ENCODE measurements at regions not wholly inside any gene's neighbourhood (a gene's known extent, or its start where the extent isn't known, plus 50 kb on each side); places are given as distances from the start of the nearest gene placed in this dataset.
A peak's percentile ranks its signal among the peaks of the same experiment; 100 is the strongest.
"Not testable (repeated sequence)": the region's sequence is repeated elsewhere in the genome, so short reads cannot be mapped to it uniquely, and the experiment has no call there.

DNA sequence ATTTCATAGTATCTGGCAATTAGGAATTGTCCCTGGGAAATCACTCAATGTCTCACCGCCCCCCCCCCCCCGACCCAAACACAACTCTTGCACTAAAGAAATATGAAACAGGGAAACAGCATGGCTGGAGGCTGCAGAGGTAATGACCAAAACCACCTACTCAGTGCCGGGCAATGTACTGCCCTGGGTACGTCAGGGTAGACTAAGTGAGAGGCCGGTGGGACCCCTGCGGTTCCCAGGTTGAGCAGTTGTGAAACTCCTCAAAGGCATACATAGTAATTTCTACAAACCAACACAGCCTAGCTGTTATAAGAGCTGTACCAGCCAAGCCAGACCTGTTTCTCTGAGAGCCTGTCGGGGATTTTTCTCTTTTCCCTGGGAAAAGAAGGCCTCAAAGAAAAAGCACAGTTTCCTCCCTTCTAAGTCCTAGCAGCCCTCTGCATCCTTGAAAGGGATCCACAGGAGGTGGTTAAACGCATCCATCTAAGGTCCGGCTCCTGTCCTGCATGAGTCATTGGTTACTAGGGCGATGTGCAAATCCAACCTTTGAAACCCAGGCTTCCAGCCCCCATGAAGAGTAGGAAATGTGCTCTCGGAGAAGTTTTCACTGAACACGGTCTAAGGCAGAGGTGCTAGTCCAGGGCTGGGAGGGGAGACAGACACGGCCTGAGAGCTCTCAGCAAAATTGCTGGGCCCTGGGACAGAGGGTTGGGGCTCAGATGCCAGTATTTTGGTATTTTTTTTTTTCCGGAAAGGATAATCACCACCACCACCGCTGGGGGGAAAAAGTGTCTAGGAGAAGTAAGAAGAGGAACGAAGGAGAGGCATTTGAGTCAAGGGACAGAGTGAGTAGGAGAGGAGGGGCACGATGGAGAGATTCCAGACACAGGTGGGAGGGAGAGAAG lies 172.8 kb downstream of the ATP6V0E2 start:
- not testable (repeated sequence) for DNase-seq (ENCODE audit: low read depth, low spot score)

DNA sequence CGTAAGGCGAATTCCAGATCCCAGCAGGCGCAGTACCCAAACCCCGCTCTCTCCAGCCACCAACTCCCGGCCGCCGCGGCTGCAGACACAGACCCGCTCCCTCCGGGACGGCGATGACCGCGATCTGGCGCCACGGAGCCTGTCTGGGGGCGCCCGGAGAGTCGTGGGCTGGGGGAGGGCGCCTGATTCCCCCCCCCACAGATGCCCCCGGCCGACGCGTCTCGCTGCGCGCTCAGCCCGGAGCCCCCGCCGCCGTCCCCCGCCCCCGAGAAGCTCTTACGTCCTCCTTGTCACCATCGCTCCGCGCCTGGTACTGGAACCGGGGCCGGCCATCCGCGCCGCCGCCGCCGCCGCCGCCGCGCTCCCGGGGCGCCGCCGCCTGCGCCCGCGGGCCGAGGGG lies 173.6 kb downstream of the ATP6V0E2 start:
- not testable (repeated sequence) for DNase-seq (ENCODE audit: low read depth, low spot score)

DNA sequence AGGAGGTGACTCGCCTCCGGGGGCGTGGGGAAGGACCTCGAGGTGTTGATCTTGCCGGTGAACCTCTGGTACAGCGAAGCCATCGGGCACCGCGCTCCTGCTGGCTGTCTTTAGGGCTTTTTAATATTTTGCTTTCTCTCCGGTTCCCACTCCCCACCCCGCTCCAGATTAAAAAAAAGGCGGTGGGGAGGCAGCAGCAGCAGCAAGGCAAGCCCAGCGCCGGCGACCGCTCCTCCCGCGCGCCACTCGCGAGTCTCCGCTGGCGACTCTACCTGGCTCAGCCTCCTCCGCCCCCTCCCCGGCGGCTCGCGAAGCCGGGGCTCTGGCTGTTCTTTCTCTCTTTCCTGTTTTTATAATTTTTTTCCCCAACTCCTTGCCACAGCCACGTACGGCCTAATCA lies 174.0 kb downstream of the ATP6V0E2 start:
- not testable (repeated sequence) for DNase-seq (ENCODE audit: low read depth, low spot score)

DNA sequence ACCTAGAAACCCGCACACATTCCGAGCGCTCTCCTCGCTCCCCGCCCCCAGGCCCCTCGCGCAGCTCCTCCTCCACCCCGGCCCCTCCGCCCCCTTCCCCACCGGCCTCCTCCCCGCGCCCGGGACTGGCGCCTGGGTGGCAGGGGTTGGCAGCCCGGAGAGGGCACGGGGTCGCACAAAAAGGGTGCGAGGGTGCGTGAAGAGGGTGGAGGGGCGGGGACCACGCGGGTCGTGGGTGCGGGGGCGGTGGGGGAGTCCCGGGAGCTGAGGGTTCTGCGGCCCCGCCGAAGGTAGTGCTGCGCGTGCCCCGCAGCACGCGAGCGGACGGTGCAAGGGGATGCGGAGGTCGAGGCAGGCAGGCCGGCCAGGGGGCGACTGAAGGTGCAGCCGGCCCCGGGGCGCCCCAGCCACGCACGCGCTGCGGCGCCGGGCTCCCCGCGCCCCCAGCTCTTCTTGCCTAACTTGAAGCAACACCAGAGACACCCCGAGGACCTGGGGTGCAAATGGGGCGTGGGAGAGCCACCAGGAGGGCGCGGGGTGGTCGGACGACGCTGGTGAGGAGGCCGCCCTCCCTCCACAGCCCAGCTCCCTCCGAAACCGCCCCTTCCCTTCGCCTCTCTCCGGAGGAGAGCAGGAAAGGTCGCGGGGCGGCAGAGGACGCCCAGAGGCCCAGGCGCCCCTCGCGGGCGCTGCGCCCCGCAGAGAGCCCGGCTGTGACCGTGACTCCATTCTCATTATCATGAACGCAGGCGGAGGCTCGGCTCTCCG lies 174.7 kb downstream of the ATP6V0E2 start:
- DNase-seq (ENCODE audit: low read depth, low spot score) = not testable (repeated sequence)

DNA sequence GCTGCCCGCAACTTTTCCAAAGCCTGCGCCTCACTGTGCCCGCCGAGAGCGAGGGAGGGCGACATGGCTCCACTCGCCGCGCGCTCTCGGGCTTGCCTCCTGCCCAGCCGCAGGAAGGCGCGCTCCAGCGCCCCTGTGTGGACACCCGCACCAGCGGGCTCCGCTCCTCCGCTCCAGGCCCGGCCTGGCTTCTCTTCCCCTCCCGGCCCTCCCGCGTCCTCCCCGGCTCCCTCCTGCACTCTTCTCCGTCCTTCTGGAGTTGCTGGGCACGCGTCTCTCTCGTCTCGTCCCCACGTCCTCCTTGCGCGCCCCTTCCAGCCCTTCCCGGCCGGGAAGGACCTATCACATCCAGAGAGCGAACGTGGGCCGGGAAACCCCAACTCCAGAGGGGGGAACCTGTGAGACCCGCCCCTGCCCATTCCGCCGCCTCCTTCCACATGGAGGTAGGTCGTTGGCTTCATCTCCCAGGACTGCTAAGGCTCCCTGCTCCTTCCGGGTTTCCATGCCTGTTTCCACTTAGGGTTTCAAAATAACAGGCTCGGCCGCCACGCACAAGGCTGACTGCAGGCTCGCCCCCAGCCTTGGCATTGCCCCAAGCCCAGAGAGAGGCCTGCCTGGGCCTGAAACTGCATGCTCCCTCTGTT lies 175.4 kb downstream of the ATP6V0E2 start:
- not testable (repeated sequence) for DNase-seq (ENCODE audit: low read depth, low spot score)

DNA sequence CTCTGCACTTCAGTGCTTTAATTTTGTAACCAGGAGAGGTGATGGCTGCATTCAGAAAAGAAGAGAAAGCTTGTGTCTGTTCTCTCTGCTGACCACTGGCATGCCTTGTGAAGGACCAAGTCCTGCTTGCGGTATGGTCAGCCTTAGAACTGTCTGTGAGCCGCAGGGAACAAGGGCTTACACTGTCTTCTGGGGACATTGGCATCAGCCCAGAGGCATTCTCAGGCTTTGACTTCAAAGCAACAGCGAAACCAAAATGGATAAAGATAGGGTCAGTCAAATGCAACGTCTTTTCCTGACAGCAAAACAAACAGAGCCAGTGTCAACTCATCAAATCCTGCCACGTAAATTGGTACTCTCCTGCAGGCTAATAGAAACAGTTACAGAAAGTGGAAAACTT lies 179.6 kb downstream of the ATP6V0E2 start:
- not testable (repeated sequence) for DNase-seq (ENCODE audit: low read depth, low spot score)

DNA sequence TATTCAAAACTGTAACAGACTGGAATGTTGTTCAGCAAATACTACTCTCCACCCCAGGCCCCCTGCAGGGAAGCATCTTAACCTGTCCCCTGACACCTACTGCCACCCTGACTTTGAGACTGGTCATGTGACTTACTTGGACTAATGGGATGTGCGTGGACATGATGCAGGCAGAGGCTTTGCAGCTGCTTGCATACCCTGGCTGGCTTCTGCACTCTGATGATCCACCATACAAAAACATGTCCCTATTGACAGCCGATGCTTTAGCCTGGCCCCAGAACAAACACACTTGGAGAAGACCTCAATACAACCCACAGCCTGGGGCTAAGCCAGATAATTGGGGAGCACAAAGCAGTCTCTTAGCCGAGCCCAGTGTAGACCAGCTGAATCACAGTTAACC lies 180.5 kb downstream of the ATP6V0E2 start:
- DNase-seq (ENCODE audit: low read depth, low spot score) = not testable (repeated sequence)

DNA sequence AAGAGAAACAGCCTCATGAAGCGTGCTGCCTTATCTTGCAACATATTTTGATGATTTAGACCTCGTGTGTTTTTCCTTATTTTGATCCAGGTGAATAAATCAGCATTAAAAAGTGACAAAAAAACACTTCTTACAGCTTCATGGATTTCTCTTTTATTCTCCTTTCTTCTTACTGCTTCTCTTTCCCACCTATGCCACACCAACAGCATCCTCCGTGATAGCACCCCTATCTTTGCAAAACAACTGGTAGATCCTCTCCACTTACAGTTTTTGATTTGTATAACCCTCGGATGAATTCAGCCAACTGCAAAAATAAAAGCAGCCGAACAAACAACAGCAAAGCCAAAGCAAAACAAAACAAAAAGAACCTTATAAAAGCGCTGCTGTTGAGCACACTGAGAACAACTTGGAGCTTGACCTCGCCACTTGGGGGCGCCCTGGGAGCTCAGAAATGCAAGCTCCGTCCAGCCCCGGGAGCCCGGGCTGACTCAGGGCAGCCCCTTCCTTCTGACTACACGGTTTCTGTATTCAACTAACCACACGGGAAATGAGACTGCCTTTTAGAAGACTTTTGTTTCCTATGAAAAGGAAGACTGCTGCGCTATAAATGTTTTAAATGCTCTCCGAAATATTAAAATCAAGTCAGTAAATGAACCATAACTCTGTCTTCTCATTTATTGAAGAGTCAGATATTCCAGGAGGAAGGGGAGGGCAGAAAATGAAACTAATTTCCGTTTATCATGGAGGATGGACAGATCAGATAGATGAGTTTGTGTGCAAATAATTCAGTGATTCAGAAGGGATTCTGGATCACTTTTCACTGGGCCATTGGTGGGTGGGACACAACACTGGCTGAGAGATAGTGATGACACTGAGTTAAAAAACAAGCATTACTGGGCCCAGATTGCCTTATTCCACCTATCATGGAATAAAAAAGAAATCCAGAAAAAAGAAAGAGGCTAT lies 186.8 kb downstream of the ATP6V0E2 start:
- DNase-seq (ENCODE audit: low read depth, low spot score) = peak; percentile 68

DNA sequence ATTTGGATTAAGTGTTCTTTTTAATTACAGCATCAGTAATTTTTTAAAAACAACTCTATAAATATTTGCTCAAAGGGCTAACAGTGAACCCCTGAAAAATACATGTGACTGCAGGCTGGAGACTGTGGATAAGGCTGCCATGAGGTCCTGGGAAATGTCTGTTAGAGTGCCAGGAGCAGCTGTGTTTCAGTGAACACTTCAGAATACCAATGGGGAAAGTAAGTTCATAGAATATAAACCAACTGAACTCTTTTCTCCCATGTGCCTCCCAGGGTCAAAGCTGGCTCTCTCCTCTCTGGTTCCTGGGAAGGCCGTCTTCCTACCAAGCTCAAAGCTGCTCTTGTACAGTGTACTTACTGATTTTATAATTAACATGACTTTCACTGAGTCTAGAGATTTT lies 189.4 kb downstream of the ATP6V0E2 start:
- not testable (repeated sequence) for DNase-seq (ENCODE audit: low read depth, low spot score)

DNA sequence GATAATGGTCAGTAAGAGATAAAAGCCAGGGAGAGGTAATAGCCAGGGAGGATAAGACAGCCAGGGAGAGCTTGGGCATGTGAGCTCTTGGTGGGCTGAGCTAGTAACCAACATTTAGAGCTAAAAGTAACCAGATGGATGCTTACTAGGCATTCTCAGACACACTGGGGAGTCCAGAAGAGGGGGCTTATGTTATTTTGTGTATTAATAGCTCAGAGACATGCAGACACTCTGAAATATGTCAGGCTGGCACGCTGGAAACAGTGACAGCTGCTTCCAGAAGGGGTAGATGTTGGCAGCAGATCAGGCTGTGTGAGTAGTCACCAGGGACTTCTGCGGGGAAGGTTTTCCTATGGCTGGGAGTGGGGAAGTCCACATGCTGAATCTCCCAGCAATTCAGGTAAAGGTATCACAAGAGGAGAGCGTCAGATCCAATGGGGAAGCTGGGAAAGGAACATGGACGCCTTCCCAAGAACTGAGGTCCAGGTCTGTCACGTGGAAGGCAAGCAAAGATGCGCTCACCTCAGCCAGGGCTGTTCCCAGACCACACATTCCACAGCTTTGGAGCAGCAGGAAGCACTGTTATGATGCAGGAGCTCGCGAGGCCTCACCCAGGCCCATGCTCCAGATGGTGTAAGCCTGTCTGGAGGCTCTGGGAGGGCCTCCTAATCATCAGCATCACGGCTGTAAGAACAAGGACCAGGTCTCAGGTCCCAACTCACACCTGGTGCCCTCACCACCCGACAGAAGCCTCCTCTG lies 196.0 kb downstream of the ATP6V0E2 start:
- not testable (repeated sequence) for DNase-seq (ENCODE audit: low read depth, low spot score)

DNA sequence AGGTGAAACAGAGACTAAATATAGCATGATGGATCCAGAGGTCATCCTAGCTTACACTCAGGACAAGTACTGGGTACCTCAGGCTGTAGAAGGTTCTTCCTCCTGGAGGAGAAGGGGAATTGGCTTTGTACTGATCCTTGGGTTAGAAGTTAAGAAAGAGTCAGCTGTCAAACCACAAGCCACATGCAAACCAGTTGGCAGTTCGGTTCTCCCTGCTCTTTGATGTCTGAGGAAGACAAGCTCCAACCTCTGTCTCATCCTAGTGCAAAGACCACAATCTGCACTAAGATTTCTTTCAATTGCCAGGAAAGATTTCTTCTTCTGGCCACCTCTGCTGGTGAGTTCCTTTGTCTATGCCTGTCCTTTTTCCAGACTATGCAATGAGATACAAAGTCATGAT lies 203.8 kb downstream of the ATP6V0E2 start:
- not testable (repeated sequence) for DNase-seq (ENCODE audit: low read depth, low spot score)

DNA sequence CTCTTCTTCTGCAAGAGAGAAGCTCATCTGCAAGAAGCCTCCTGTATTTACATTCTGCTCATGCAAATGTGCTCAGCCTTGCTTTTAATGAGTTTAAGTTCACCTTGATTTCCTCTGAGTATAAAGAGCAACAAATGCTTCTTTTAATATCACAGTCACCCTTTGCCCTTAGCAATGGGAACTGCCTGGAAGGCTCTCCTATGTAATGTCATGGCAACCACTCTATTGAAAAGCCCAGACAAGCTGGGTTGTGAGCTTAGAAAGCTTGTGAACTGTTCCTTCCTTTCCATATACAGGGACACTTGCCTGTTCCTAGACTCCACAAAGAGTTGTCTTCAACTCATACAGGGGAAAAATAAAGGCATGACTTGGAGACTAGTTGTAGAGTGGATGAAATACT lies 208.1 kb downstream of the ATP6V0E2 start:
- DNase-seq (ENCODE audit: low read depth, low spot score) = not testable (repeated sequence)

DNA sequence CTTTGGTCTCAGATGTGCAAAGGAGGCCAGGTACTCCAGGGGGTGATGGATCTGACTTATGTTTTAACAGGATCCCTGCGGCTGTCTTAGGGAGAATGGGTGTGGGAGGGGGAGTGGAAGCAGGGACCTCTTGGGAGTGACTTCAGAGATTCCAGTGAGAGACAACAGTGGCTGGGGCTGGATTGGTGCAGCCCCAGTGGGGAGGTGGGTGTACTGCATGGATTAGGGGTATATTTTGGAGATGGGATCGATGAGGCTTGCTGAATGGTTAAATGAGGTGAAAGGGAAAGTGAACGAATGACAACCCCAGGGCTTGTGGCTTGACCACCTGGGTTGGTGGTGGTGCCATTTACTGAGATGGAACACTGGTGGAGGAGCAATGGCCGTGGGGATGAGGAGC lies 211.0 kb downstream of the ATP6V0E2 start:
- DNase-seq (ENCODE audit: low read depth, low spot score) = not testable (repeated sequence)

DNA sequence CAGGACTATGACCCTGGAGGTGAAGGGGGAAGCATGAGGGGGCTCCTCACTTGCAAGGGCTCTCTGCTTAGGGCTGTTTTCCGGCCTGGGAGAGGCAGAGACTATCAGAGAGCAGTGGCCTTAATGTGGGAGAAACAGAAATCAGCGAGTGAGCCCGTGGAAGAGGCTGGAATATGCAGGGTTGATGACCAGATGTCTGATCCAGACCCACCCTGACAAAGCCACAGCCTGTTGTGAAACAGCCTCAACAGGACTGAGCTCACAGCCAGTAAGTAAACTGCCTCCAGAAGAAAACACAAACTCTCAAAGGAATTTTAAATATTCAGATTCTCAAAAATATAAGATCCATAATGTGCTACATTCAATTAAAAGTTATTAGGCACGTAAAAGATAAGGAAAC lies 213.7 kb downstream of the ATP6V0E2 start:
- DNase-seq (ENCODE audit: low read depth, low spot score) = not testable (repeated sequence)

DNA sequence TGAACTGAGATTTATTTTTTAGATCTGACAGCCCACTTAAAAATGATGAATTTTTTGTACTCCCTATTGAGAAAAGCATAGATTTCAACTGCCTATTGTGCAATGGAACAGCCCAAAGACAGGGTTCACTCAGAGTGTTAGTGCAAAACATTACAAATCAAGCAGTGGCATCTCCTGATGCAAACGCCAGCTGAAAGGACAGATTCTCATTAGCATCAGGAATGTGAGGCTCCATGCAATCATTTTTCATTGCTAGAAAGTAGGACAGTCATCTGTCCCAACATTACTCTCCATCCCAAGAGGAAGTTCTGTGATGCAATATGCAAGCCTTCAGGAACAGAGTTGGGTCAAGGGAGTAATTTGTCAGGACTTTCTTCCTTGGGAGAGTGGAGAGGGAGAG lies 215.4 kb downstream of the ATP6V0E2 start:
- DNase-seq (ENCODE audit: low read depth, low spot score) = not testable (repeated sequence)

DNA sequence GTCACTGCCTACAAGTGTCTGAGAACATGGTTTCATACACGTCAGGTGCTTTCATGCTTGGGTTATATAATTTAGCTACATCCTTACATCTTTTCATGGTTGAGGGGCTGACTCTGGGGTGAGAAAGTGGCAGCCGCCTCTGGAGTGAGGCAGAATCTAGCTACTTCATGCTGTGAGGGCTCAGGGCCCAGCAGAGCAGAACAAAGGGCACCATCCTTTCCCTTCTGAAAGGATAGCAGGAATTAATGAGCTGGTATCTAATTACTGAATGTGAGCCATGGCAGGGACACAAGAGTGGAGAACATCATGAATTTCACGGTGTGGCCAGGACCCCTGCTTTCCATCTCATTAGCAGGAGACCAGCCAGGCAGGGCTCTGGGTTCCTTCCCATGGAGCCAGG lies 217.0 kb downstream of the ATP6V0E2 start:
- DNase-seq (ENCODE audit: low read depth, low spot score) = not testable (repeated sequence)

DNA sequence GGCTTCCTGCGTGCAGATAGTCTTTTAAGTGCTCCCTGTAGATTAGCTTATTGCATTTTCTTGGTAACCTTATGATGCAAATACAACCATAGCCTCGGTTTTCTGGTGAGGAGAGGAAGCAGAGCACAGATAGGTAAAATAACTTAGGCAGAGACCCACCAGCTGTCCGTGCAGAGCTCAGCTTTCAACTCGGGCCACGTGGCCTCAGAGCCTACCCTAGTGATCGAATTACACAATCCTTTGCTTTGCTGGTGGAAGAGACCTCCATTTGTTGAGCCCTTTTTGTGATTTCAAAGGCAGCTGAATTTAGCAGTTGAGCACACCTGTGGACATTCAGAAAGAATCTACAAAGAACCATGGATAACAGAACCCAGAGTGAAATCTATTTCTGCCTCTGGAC lies 220.1 kb downstream of the ATP6V0E2 start:
- DNase-seq (ENCODE audit: low read depth, low spot score) = not testable (repeated sequence)

DNA sequence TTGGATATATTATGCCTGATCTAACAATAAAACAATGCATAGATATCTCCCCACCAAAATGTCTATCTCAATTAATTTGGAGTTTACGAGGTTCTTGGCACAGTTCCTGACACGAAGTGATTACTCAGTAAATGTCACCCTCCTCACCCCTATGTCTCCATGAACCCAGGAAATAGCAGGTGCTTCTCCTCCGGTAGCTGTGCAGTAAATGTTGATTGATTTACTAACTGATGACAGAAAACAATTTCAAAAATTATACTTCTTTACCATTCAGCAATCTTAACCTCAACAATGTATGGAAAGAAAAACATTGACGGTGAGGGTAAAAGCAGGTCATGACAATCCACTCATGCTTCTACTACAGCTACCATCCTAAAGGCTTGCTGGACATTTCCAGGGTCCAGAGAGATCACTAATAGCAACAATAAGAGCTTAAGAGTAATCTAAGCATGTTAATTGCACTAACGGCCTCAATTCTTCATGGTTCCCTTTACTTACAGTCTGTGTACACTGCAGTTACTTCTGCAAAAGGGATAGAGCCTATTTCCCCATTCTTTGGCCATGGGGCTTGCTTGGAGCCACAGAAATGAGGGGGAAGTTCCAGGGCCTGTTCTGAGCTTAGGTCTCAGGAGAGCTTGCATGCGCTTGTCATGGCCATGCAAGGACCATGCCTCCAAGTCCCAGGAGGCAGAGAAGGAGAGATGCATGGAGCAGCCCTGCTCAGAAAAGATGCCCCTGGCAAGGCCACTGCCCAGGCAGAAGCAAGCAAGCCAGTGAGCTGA lies 222.6 kb downstream of the ATP6V0E2 start:
- DNase-seq (ENCODE audit: low read depth, low spot score) = not testable (repeated sequence)

DNA sequence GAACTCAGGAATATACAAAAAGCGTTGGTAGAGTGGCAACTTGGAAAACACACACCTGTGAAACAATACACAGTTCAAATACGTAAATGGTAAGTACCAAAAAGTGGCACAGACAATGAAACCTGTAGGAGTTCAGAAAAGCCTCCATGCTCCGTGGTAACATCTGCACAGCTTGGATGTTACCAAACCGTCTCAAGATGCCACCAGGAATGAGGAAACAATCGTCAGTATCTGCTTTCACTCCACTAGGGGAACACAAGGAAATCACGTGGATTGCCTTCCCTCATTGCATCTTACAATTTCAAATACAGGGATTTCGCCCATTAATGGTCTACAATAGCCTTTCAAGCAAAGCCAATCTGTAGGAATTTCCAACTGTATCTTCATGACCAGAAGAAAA lies 224.6 kb upstream of the LRRC61 start:
- DNase-seq (ENCODE audit: low read depth, low spot score) = not testable (repeated sequence)

Data from activated CD4-positive, CD25-positive, alpha-beta regulatory T cell treated with anti-CD3 and anti-CD28 coated beads, Interleukin-2, amount 50 U/mL, for 16 hours (primary cell).